Gastroesophageal sphincter (tissue), 4 donors: ENCODE measurements at regions not wholly inside any gene's neighbourhood (a gene's known extent, or its start where the extent isn't known, plus 50 kb on each side); places are given as distances from the start of the nearest gene placed in this dataset.

ENCODE experiments used
- ATAC-seq: fragments of 150-250 bp; one replicate; pipeline ENCODE4 v1.9.1; 2016; ENCODE audit warnings: mild to moderate bottlenecking, moderate library complexity
- H3K27ac ChIP-seq, 4 donors: fragments of 200-600 bp; sonication (generic) in 3 of 4; 1 replicate in 3 of 4; 2 replicates in 1 of 4; pipeline ENCODE4 v1.5.1; 2016 to 2019
- H3K27me3 ChIP-seq: fragments of 200-600 bp; sonication (generic); one replicate; pipeline ENCODE4 v1.5.1; 2019
- H3K36me3 ChIP-seq, 2 donors: fragments of 200-600 bp; sonication (generic); one replicate each; pipeline ENCODE4 v1.5.1; 2019; ENCODE audit warnings: control low read depth in 1 of 2
- H3K4me1 ChIP-seq, 3 donors: fragments of 200-600 bp; sonication (generic); 1 replicate in 2 of 3; 2 replicates in 1 of 3; pipeline ENCODE4 v1.5.1; 2016 to 2019; ENCODE audit warnings: control low read depth in 2 of 3
- H3K4me3 ChIP-seq, 2 donors: fragments of 200-600 bp; sonication (generic); one replicate each; pipeline ENCODE4 v1.5.1; 2019; ENCODE audit warnings: mild to moderate bottlenecking in 1 of 2, moderate library complexity in 1 of 2
- H3K9me3 ChIP-seq, 3 donors: fragments of 200-600 bp; sonication (generic); one replicate each; pipeline ENCODE4 v1.5.1; 2017 to 2019; ENCODE audit warnings: control low read depth in 2 of 3
- CTCF ChIP-seq, 4 experiments: fragments of 200-600 bp in 2 of 4; fragments of 450-650 bp in 2 of 4; sonication (generic) in 1 of 4; IDR thresholded peaks; one replicate each; pipeline ENCODE4 v1.5.1; 2017 to 2019; ENCODE audit warnings: antibody characterized with exemption in 4 of 4, mild to moderate bottlenecking in 2 of 4, moderate library complexity in 2 of 4
- EP300 ChIP-seq: sonication (generic); formaldehyde crosslinking; IDR thresholded peaks from one replicate; pipeline ENCODE4 v1.6.1; 2017; ENCODE audit warnings: antibody characterized with exemption, mild to moderate bottlenecking
- POLR2A ChIP-seq, 2 donors: fragments of 450-650 bp; IDR thresholded peaks; one replicate each; pipeline ENCODE4 v1.6.1; 2017; ENCODE audit warnings: antibody characterized with exemption in 2 of 2, mild to moderate bottlenecking in 2 of 2, moderate library complexity in 1 of 2
- POLR2AphosphoS5 ChIP-seq: sonication (generic); formaldehyde crosslinking; IDR thresholded peaks from one replicate; pipeline ENCODE4 v1.6.1; 2017; ENCODE audit warnings: antibody characterized with exemption
- WGBS, 2 donors: methylation state at CpG; one replicate each; pipeline ENCODE4 v1.1.5; 2018; ENCODE audit warnings: low coverage in 1 of 2; 5-methylcytosine and 5-hydroxymethylcytosine counted together

GRCh38 chr7:49229246-49229645, 304.9 kb downstream of the CDC14C start:
- Histone ChIP-seq H3K9me3 (no peaks in the 10 kb centered on the region), H3K36me3 (no peaks in the 10 kb centered on the region), H3K27me3 (no peaks in the 10 kb centered on the region), H3K4me1 (no peaks in the 10 kb centered on the region), H3K27ac (no peak overlapping the region), H3K4me3 (no peak overlapping the region)
- ATAC-seq = no peak
- TF ChIP-seq EP300 = no peak
- no peak for TF ChIP-seq CTCF (IDR thresholded peaks at IDR 0.05)
- no peak for TF ChIP-seq POLR2AphosphoS5
- TF ChIP-seq POLR2A (IDR thresholded peaks at IDR 0.05) = no peak
- 81% methylated on average over 3 to 5 of the region's 6 CpGs for WGBS, 2 donors

- no peak overlapping the region for H3K27ac ChIP-seq
- no peaks in the 10 kb centered on the region for H3K27me3 ChIP-seq
- no peaks in the 10 kb centered on the region for H3K4me1 ChIP-seq
- no peak for TF ChIP-seq CTCF (IDR thresholded peaks at IDR 0.05)
- no peak for TF ChIP-seq POLR2AphosphoS5
- TF ChIP-seq POLR2A (IDR thresholded peaks at IDR 0.05) = no peak
- TF ChIP-seq EP300 = no peak
- H3K4me3 ChIP-seq = no peak overlapping the region
- H3K36me3 ChIP-seq = no peaks in the 10 kb centered on the region
- WGBS, 2 donors = 19 to 35% methylated on average over 2 of the region's 2 CpGs
- no peak for ATAC-seq
- H3K9me3 ChIP-seq = peaks cover 0 to 14% (median 0%) of the 10 kb centered on the region in 3 donors
Observed at GRCh38 chr7:49243521-49243920, 319.2 kb downstream of the CDC14C start.

GRCh38 chr7:49244543-49244942, 320.2 kb downstream of the CDC14C start:
- H3K36me3 ChIP-seq = no peaks in the 10 kb centered on the region
- TF ChIP-seq POLR2A (IDR thresholded peaks at IDR 0.05) = no peak
- TF ChIP-seq CTCF (IDR thresholded peaks at IDR 0.05) = no peak
- no peak overlapping the region for H3K27ac ChIP-seq
- WGBS, 2 donors = 0 to 11% methylated on average over 1 of the region's 1 CpG
- no peaks in the 10 kb centered on the region for H3K27me3 ChIP-seq
- H3K4me1 ChIP-seq = no peaks in the 10 kb centered on the region
- H3K4me3 ChIP-seq = no peak overlapping the region
- H3K9me3 ChIP-seq = peaks cover 0 to 4% (median 0%) of the 10 kb centered on the region in 3 donors
- no peak for ATAC-seq

- no peaks in the 10 kb centered on the region for H3K27me3 ChIP-seq
- 42 to 58% methylated on average over 3 of the region's 3 CpGs for WGBS, 2 donors
- H3K9me3 ChIP-seq = no peaks in the 10 kb centered on the region
- no peak for TF ChIP-seq CTCF (IDR thresholded peaks at IDR 0.05)
- TF ChIP-seq EP300 = no peak
- no peak for TF ChIP-seq POLR2AphosphoS5
- TF ChIP-seq POLR2A (IDR thresholded peaks at IDR 0.05) = no peak
- no peak for ATAC-seq
- no peaks in the 10 kb centered on the region for H3K36me3 ChIP-seq
- H3K27ac ChIP-seq = no peak overlapping the region
- H3K4me1 ChIP-seq = no peaks in the 10 kb centered on the region
- H3K4me3 ChIP-seq = no peak overlapping the region
Observed at GRCh38 chr7:49245062-49245461, 320.7 kb downstream of the CDC14C start.

- Histone ChIP-seq H3K27me3 (no peaks in the 10 kb centered on the region), H3K27ac (no peak overlapping the region), H3K4me1 (no peaks in the 10 kb centered on the region), H3K4me3 (no peak overlapping the region), H3K36me3 (no peaks in the 10 kb centered on the region), H3K9me3 (no peaks in the 10 kb centered on the region)
- 52 to 76% methylated on average over 3 of the region's 3 CpGs for WGBS, 2 donors
- no peak for TF ChIP-seq POLR2AphosphoS5
- TF ChIP-seq POLR2A (IDR thresholded peaks at IDR 0.05) = no peak
- no peak for TF ChIP-seq CTCF (IDR thresholded peaks at IDR 0.05)
- no peak for TF ChIP-seq EP300
- no peak for ATAC-seq
Observed at GRCh38 chr7:49247759-49248158, 323.4 kb downstream of the CDC14C start.
